ENCODE measurements at regions not wholly inside any gene's neighbourhood (a gene's known extent, or its start where the extent isn't known, plus 50 kb on each side); places are given as distances from the start of the nearest gene placed in this dataset.

GRCh38 chr18:8519102-8519501, 90.1 kb upstream of the RAB12 start:
- H3K9me1 ChIP-seq (ENCODE audit: control insufficient read depth, extremely low read depth, insufficient read depth, low read length): no peaks in the 10 kb centered on the region
- H3K4me1 ChIP-seq (ENCODE audit: control insufficient read depth, extremely low read depth, insufficient read depth, low read length): peaks cover 15% of the 10 kb centered on the region
- no peak overlapping the region for H3K4me3 ChIP-seq (ENCODE audit: control insufficient read depth in 2 of 3, extremely low read depth in 1 of 3, insufficient read depth in 2 of 3, low read depth in 1 of 3, low read length in 3 of 3)
- FAIRE-seq: no peak
- H3K4me2 ChIP-seq (ENCODE audit: control insufficient read depth, extremely low read depth, insufficient read depth, low read depth, low read length): no peak overlapping the region
- no peaks in the 10 kb centered on the region for H3K36me3 ChIP-seq (ENCODE audit: control insufficient read depth in 2 of 2, extremely low read depth in 1 of 2, insufficient read depth in 2 of 2, low read length in 2 of 2)
- dilution Hi-C loops (cut with MboI; ENCODE audit: extremely low pct_ligation_motif_present, low sequenced_read_pairs): no loop called here
- no peak overlapping the region for H3K27ac ChIP-seq (ENCODE audit: control insufficient read depth, insufficient read depth, low read length)
- H3K27me3 ChIP-seq (ENCODE audit: control insufficient read depth, extremely low read depth, insufficient read depth, low read length): no peaks in the 10 kb centered on the region
- no peak for TF ChIP-seq EZH2 (IDR thresholded peaks at IDR 0.05; ENCODE audit: low read length)
- TF ChIP-seq, protein P1, sequence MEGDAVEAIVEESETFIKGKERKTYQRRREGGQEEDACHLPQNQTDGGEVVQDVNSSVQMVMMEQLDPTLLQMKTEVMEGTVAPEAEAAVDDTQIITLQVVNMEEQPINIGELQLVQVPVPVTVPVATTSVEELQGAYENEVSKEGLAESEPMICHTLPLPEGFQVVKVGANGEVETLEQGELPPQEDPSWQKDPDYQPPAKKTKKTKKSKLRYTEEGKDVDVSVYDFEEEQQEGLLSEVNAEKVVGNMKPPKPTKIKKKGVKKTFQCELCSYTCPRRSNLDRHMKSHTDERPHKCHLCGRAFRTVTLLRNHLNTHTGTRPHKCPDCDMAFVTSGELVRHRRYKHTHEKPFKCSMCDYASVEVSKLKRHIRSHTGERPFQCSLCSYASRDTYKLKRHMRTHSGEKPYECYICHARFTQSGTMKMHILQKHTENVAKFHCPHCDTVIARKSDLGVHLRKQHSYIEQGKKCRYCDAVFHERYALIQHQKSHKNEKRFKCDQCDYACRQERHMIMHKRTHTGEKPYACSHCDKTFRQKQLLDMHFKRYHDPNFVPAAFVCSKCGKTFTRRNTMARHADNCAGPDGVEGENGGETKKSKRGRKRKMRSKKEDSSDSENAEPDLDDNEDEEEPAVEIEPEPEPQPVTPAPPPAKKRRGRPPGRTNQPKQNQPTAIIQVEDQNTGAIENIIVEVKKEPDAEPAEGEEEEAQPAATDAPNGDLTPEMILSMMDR (optimal IDR thresholded peaks at IDR 0.05 in 1 of 3, IDR thresholded peaks at IDR 0.05 in 1 of 3, conservative IDR thresholded peaks at IDR 0.05 in 1 of 3; ENCODE audit: extremely low read depth in 1 of 3, insufficient read depth in 2 of 3, low read length in 3 of 3): no peak
- H4K20me1 ChIP-seq (ENCODE audit: control insufficient read depth, extremely low read depth, insufficient read depth, low read length): no peaks in the 10 kb centered on the region
- H3K79me2 ChIP-seq (ENCODE audit: control insufficient read depth, insufficient read depth, low read length): no peaks in the 10 kb centered on the region
- H3K9ac ChIP-seq (ENCODE audit: control insufficient read depth, extremely low read depth, insufficient read depth, low read length): no peak overlapping the region
- no peak for DNase-seq (ENCODE audit: low read depth, low spot score)
- H2AFZ ChIP-seq (ENCODE audit: control insufficient read depth, low read length): no peak overlapping the region
- H3K9me3 ChIP-seq (ENCODE audit: control insufficient read depth, low read depth, low read length): peaks cover 4% of the 10 kb centered on the region

- Histone ChIP-seq H4K20me1 (ENCODE audit: control insufficient read depth, extremely low read depth, insufficient read depth, low read length) (no peaks in the 10 kb centered on the region), H3K9me3 (ENCODE audit: control insufficient read depth, low read depth, low read length) (peaks cover 4% of the 10 kb centered on the region), H3K79me2 (ENCODE audit: control insufficient read depth, insufficient read depth, low read length) (no peaks in the 10 kb centered on the region), H3K4me1 (ENCODE audit: control insufficient read depth, extremely low read depth, insufficient read depth, low read length) (peaks cover 15% of the 10 kb centered on the region), H2AFZ (ENCODE audit: control insufficient read depth, low read length) (no peak overlapping the region), H3K9me1 (ENCODE audit: control insufficient read depth, extremely low read depth, insufficient read depth, low read length) (no peaks in the 10 kb centered on the region), H3K27ac (ENCODE audit: control insufficient read depth, insufficient read depth, low read length) (no peak overlapping the region), H3K27me3 (ENCODE audit: control insufficient read depth, extremely low read depth, insufficient read depth, low read length) (no peaks in the 10 kb centered on the region), H3K4me2 (ENCODE audit: control insufficient read depth, extremely low read depth, insufficient read depth, low read depth, low read length) (no peak overlapping the region), H3K9ac (ENCODE audit: control insufficient read depth, extremely low read depth, insufficient read depth, low read length) (no peak overlapping the region), H3K36me3 (ENCODE audit: control insufficient read depth in 2 of 2, extremely low read depth in 1 of 2, insufficient read depth in 2 of 2, low read length in 2 of 2) (no peaks in the 10 kb centered on the region), H3K4me3 (ENCODE audit: control insufficient read depth in 2 of 3, extremely low read depth in 1 of 3, insufficient read depth in 2 of 3, low read depth in 1 of 3, low read length in 3 of 3) (no peak overlapping the region)
- dilution Hi-C loops (cut with MboI; ENCODE audit: extremely low pct_ligation_motif_present, low sequenced_read_pairs): no loop called here
- DNase-seq (ENCODE audit: low read depth, low spot score): no peak
- FAIRE-seq: peak; percentile 34
- TF ChIP-seq EZH2 (IDR thresholded peaks at IDR 0.05; ENCODE audit: low read length): no peak
- TF ChIP-seq, protein P1 (optimal IDR thresholded peaks at IDR 0.05 in 1 of 3, IDR thresholded peaks at IDR 0.05 in 1 of 3, conservative IDR thresholded peaks at IDR 0.05 in 1 of 3; ENCODE audit: extremely low read depth in 1 of 3, insufficient read depth in 2 of 3, low read length in 3 of 3): no peak
These were observed 89.0 kb upstream of the RAB12 start for GRCh38 chr18:8520266-8520665.

Measured in keratinocyte (primary cell).